Transverse colon (tissue), 4 donors: ENCODE measurements at regions not wholly inside any gene's neighbourhood (a gene's known extent, or its start where the extent isn't known, plus 50 kb on each side); places are given as distances from the start of the nearest gene placed in this dataset.
A peak's percentile ranks its signal among the peaks of the same experiment; 100 is the strongest.

ENCODE experiments used
- DNase-seq: peaks from one replicate; pipeline ENCODE4 v3.0.0-alpha.2; 2019
- H3K27ac ChIP-seq, 4 donors: fragments of 200-600 bp; sonication (generic); 2 replicates each; pipeline ENCODE4 v1.5.1; 2016 to 2018; ENCODE audit warnings: inconsistent platforms in 4 of 4
- H3K27me3 ChIP-seq: fragments of 200-600 bp; sonication (generic); 2 replicates; pipeline ENCODE4 v1.5.1; 2017; ENCODE audit warnings: inconsistent platforms
- H3K36me3 ChIP-seq, 4 donors: fragments of 200-600 bp; sonication (generic); 2 replicates each; pipeline ENCODE4 v1.5.1; 2017 to 2019; ENCODE audit warnings: inconsistent platforms in 4 of 4
- H3K4me1 ChIP-seq, 4 donors: fragments of 200-600 bp; sonication (generic); 2 replicates each; pipeline ENCODE4 v1.5.1; 2017 to 2020; ENCODE audit warnings: inconsistent platforms in 4 of 4
- H3K4me3 ChIP-seq, 4 donors: fragments of 200-600 bp; sonication (generic); 1 replicate in 1 of 4; 2 replicates in 3 of 4; pipeline versions ENCODE4 v1.5.1 to v1.6.1; 2017 to 2019; ENCODE audit warnings: inconsistent platforms in 4 of 4
- H3K9me3 ChIP-seq, 2 donors: fragments of 200-600 bp; sonication (generic); 2 replicates each; pipeline ENCODE4 v1.5.1; 2017 to 2019; ENCODE audit warnings: inconsistent platforms in 2 of 2
- CTCF ChIP-seq, 5 experiments: fragments of 200-600 bp in 3 of 5; fragments of 450-650 bp in 2 of 5; sonication (generic) in 3 of 5; IDR thresholded peaks; 1 replicate in 2 of 5; 2 replicates in 3 of 5; pipeline ENCODE4 v1.5.1; 2016 to 2017; ENCODE audit warnings: antibody characterized with exemption in 5 of 5, inconsistent platforms in 3 of 5, mild to moderate bottlenecking in 2 of 5, moderate library complexity in 1 of 5
- EP300 ChIP-seq: sonication (generic); formaldehyde crosslinking; IDR thresholded peaks from one replicate; pipeline ENCODE4 v1.6.1; 2017; ENCODE audit warnings: antibody characterized with exemption, low read depth
- POLR2A ChIP-seq: fragments of 450-650 bp; IDR thresholded peaks from one replicate; pipeline ENCODE4 v1.6.1; 2016; ENCODE audit warnings: antibody characterized with exemption, mild to moderate bottlenecking, moderate library complexity
- POLR2AphosphoS5 ChIP-seq, 3 donors: sonication (generic); formaldehyde crosslinking; IDR thresholded peaks; one replicate each; pipeline ENCODE4 v1.6.1; 2016; ENCODE audit warnings: antibody characterized with exemption in 3 of 3
- WGBS, 2 donors: methylation state at CpG; one replicate each; pipeline ENCODE4 v1.1.5; 2018; ENCODE audit warnings: low coverage in 1 of 2; 5-methylcytosine and 5-hydroxymethylcytosine counted together
- in situ Hi-C, 4 donors: fragments of 200-750 bp; cut with MboI; loops; one replicate each; pipeline versions ENCODE4 v1.15.0 to v1.15.1; 2017; ENCODE audit warnings: low sequenced_read_pairs in 3 of 4, low pct_ligation_motif_present in 1 of 4, low pct_unique_long_range_greater_than_20kb in 1 of 4
- intact Hi-C: fragments of 100-400 bp; cut with DNase I; formaldehyde crosslinking; loops from one replicate; pipeline ENCODE4 v1.15.1; 2023; ENCODE audit warnings: low total_unique reads

GRCh38 chr14:86057018-86057667, 527.2 kb downstream of the FLRT2 start:
- intact Hi-C loops: no loop called here
- H3K9me3 ChIP-seq: no peaks in the 10 kb centered on the region
- H3K27me3 ChIP-seq: no peaks in the 10 kb centered on the region
- no peaks in the 10 kb centered on the region for H3K36me3 ChIP-seq
- DNase-seq: no peak
- H3K27ac ChIP-seq: no peak overlapping the region
- TF ChIP-seq POLR2A (no peak), EP300 (no peak), POLR2AphosphoS5 (IDR thresholded peaks at IDR 0.05) (no peak), CTCF (IDR thresholded peaks at IDR 0.05) (peak; percentile 34 to 55 (median 44))
- in situ Hi-C loops: no loop called here
- no peak overlapping the region for H3K4me3 ChIP-seq
- 31 to 62% methylated on average over 3 of the region's 3 CpGs for WGBS, 2 donors
- H3K4me1 ChIP-seq: no peaks in the 10 kb centered on the region

DNA sequence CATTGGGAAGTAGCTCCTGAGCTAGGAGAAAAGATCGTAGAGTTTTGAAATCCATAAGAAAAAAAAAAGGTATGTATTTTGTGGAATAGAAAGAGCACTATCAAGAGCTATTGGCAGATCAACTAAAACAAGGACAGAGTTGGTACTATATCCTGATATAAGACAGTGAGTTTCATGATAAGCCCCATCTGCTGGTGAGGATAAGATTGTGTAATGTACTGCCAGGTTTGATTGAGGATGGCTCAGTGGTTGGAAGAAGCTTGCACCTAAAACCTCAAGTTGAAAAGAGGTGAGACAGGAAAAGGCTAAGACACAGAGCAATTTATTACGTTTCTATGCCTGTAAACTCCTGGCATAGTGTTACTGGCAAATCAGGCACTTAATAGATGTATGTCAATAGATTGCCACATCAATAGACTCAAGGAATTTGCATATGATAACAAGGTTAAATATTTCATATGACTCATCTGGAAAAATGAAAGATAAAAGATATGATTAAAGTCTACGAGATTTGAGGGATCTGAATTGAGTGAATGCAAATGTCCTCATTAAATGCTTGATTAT, 525.6 kb downstream of the FLRT2 start:
- intact Hi-C loops (no loop called here), in situ Hi-C loops (no loop called here)
- no peaks in the 10 kb centered on the region for H3K4me1 ChIP-seq
- H3K4me3 ChIP-seq: no peak overlapping the region
- H3K27ac ChIP-seq: no peak overlapping the region
- 41 to 46% methylated on average over 3 of the region's 3 CpGs for WGBS, 2 donors
- no peaks in the 10 kb centered on the region for H3K27me3 ChIP-seq
- H3K9me3 ChIP-seq: no peaks in the 10 kb centered on the region
- TF ChIP-seq EP300: no peak
- no peak for TF ChIP-seq POLR2AphosphoS5 (IDR thresholded peaks at IDR 0.05)
- no peak for TF ChIP-seq CTCF (IDR thresholded peaks at IDR 0.05)
- TF ChIP-seq POLR2A: no peak
- DNase-seq: no peak
- no peaks in the 10 kb centered on the region for H3K36me3 ChIP-seq

DNA sequence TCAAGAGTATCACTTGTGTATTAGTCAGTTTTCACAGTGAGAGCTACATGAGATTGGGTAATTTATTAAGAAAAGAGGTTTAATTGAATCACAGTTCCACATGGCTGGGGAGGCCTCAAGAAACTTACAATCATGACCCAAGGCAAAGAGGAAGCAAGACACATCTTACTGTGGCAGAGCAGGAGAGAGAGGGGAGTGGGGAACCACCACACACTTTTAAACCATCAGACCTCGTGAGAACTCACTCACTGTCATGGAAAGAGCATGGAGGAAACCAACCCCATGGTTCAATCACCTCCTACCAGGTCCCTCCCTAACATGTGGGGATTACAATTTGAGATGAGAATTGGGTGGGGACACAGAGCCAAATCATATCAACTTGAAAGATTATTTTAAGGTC, 522.9 kb downstream of the FLRT2 start:
- Histone ChIP-seq H3K27me3 (no peaks in the 10 kb centered on the region), H3K36me3 (no peaks in the 10 kb centered on the region), H3K9me3 (no peaks in the 10 kb centered on the region), H3K4me1 (no peaks in the 10 kb centered on the region), H3K27ac (no peak overlapping the region), H3K4me3 (no peak overlapping the region)
- intact Hi-C loops: loop anchor here (5.0 kb wide), 1 partner anchor 1061 kb away; no protein-coding TSS in a partner anchor
- TF ChIP-seq POLR2A (no peak), POLR2AphosphoS5 (IDR thresholded peaks at IDR 0.05) (no peak), CTCF (IDR thresholded peaks at IDR 0.05) (no peak)
- in situ Hi-C loops: no loop called here
- DNase-seq: no peak
- WGBS, 2 donors: 25 to 68% methylated on average over 1 of the region's 1 CpG

- WGBS, 2 donors: 72 to 89% methylated on average over 4 to 5 of the region's 5 CpGs
- H3K9me3 ChIP-seq: no peaks in the 10 kb centered on the region
- in situ Hi-C loops (no loop called here), intact Hi-C loops (loop anchor here (5.0 kb wide), 1 partner anchor 1058 kb away; no protein-coding TSS in a partner anchor)
- no peak overlapping the region for H3K27ac ChIP-seq
- H3K4me1 ChIP-seq: no peaks in the 10 kb centered on the region
- no peak for TF ChIP-seq POLR2AphosphoS5 (IDR thresholded peaks at IDR 0.05)
- TF ChIP-seq POLR2A: no peak
- no peak for TF ChIP-seq EP300
- TF ChIP-seq CTCF (IDR thresholded peaks at IDR 0.05): no peak
- no peak for DNase-seq
- no peaks in the 10 kb centered on the region for H3K36me3 ChIP-seq
- no peak overlapping the region for H3K4me3 ChIP-seq
- no peaks in the 10 kb centered on the region for H3K27me3 ChIP-seq
Measured at GRCh38 chr14:86050757-86051156, 520.8 kb downstream of the FLRT2 start.
